Transverse colon (tissue), 4 donors: ENCODE measurements at regions not wholly inside any gene's neighbourhood (a gene's known extent, or its start where the extent isn't known, plus 50 kb on each side); places are given as distances from the start of the nearest gene placed in this dataset.

Experiments
- CTCF ChIP-seq, 5 experiments: fragments of 200-600 bp in 3 of 5; fragments of 450-650 bp in 2 of 5; sonication (generic) in 3 of 5; IDR thresholded peaks; 1 replicate in 2 of 5; 2 replicates in 3 of 5; pipeline ENCODE4 v1.5.1; 2016 to 2017; ENCODE audit warnings: antibody characterized with exemption in 5 of 5, inconsistent platforms in 3 of 5, mild to moderate bottlenecking in 2 of 5, moderate library complexity in 1 of 5
- POLR2A ChIP-seq: fragments of 450-650 bp; IDR thresholded peaks from one replicate; pipeline ENCODE4 v1.6.1; 2016; ENCODE audit warnings: antibody characterized with exemption, mild to moderate bottlenecking, moderate library complexity
- POLR2AphosphoS5 ChIP-seq, 3 donors: sonication (generic); formaldehyde crosslinking; IDR thresholded peaks; one replicate each; pipeline ENCODE4 v1.6.1; 2016; ENCODE audit warnings: antibody characterized with exemption in 3 of 3

GRCh38 chr3:187811585-187812250 is 66.5 kb upstream of the BCL6 start:
- TF ChIP-seq POLR2AphosphoS5 (IDR thresholded peaks at IDR 0.05) (no peak), CTCF (IDR thresholded peaks at IDR 0.05) (no peak), POLR2A (no peak)
